Suprapubic skin (tissue), 4 donors: ENCODE measurements at regions not wholly inside any gene's neighbourhood (a gene's known extent, or its start where the extent isn't known, plus 50 kb on each side); places are given as distances from the start of the nearest gene placed in this dataset.

Experiments
- DNase-seq, 2 donors: peaks; one replicate each; pipeline ENCODE4 v3.0.0-alpha.2; 2019; ENCODE audit warnings: low spot score in 2 of 2
- H3K27ac ChIP-seq: fragments of 200-600 bp; sonication (generic); one replicate; pipeline ENCODE4 v1.5.1; 2019
- H3K27me3 ChIP-seq: fragments of 200-600 bp; sonication (generic); one replicate; pipeline ENCODE4 v1.5.1; 2019
- H3K36me3 ChIP-seq: fragments of 200-600 bp; sonication (generic); one replicate; pipeline ENCODE4 v1.5.1; 2019
- H3K4me1 ChIP-seq: fragments of 200-600 bp; sonication (generic); one replicate; pipeline ENCODE4 v1.5.1; 2019
- H3K4me3 ChIP-seq: fragments of 200-600 bp; sonication (generic); one replicate; pipeline ENCODE4 v1.5.1; 2019; ENCODE audit warnings: mild to moderate bottlenecking
- H3K9me3 ChIP-seq: fragments of 200-600 bp; sonication (generic); one replicate; pipeline ENCODE4 v1.5.1; 2019
- CTCF ChIP-seq, 2 donors: fragments of 200-600 bp in 1 of 2; fragments of 450-650 bp in 1 of 2; sonication (generic) in 1 of 2; IDR thresholded peaks; one replicate each; pipeline ENCODE4 v1.5.1; 2016 to 2019; ENCODE audit warnings: antibody characterized with exemption in 2 of 2, mild to moderate bottlenecking in 1 of 2, moderate library complexity in 1 of 2
- EP300 ChIP-seq: sonication (generic); formaldehyde crosslinking; IDR thresholded peaks from one replicate; pipeline ENCODE4 v1.6.1; 2017; ENCODE audit warnings: antibody characterized with exemption
- POLR2A ChIP-seq, 2 donors: fragments of 450-650 bp; IDR thresholded peaks; one replicate each; pipeline ENCODE4 v1.6.1; 2017; ENCODE audit warnings: antibody characterized with exemption in 2 of 2, mild to moderate bottlenecking in 2 of 2, moderate library complexity in 2 of 2
- POLR2AphosphoS5 ChIP-seq, 3 donors: sonication (generic); formaldehyde crosslinking; IDR thresholded peaks; one replicate each; pipeline ENCODE4 v1.6.1; 2017; ENCODE audit warnings: antibody characterized with exemption in 3 of 3
- WGBS: methylation state at CpG from one replicate; pipeline ENCODE4 v1.1.5; 2018; 5-methylcytosine and 5-hydroxymethylcytosine counted together

- no peak for DNase-seq
- H3K9me3 ChIP-seq, result no peaks in the 10 kb centered on the region
- no peaks in the 10 kb centered on the region for H3K36me3 ChIP-seq
- no peaks in the 10 kb centered on the region for H3K27me3 ChIP-seq
- H3K4me1 ChIP-seq, result no peaks in the 10 kb centered on the region
- TF ChIP-seq CTCF (IDR thresholded peaks at IDR 0.05), result no peak
- TF ChIP-seq EP300, result no peak
- no peak for TF ChIP-seq POLR2AphosphoS5 (IDR thresholded peaks at IDR 0.05)
- TF ChIP-seq POLR2A (IDR thresholded peaks at IDR 0.05), result no peak
- no peak overlapping the region for H3K27ac ChIP-seq
- WGBS, result 91% methylated on average over 6 of the region's 6 CpGs
- no peak overlapping the region for H3K4me3 ChIP-seq
Observed at GRCh38 chr7:138233189-138233588, 156.9 kb downstream of the AKR1D1 start.

GRCh38 chr7:138235207-138235606, 158.9 kb downstream of the AKR1D1 start:
- no peak for DNase-seq
- no peak for TF ChIP-seq EP300
- no peak for TF ChIP-seq POLR2AphosphoS5 (IDR thresholded peaks at IDR 0.05)
- no peak for TF ChIP-seq CTCF (IDR thresholded peaks at IDR 0.05)
- TF ChIP-seq POLR2A (IDR thresholded peaks at IDR 0.05), result no peak
- Histone ChIP-seq H3K4me3 (no peak overlapping the region), H3K27ac (no peak overlapping the region), H3K4me1 (no peaks in the 10 kb centered on the region), H3K9me3 (no peaks in the 10 kb centered on the region), H3K27me3 (no peaks in the 10 kb centered on the region), H3K36me3 (no peaks in the 10 kb centered on the region)
- 54% methylated on average over 3 of the region's 3 CpGs for WGBS

GRCh38 chr7:138237995-138238394, 161.7 kb downstream of the AKR1D1 start:
- Histone ChIP-seq H3K27me3 (no peaks in the 10 kb centered on the region), H3K27ac (no peak overlapping the region), H3K36me3 (no peaks in the 10 kb centered on the region), H3K4me3 (no peak overlapping the region), H3K9me3 (no peaks in the 10 kb centered on the region), H3K4me1 (no peaks in the 10 kb centered on the region)
- 93% methylated on average over 5 of the region's 5 CpGs for WGBS
- DNase-seq, result no peak
- TF ChIP-seq EP300, result no peak
- no peak for TF ChIP-seq POLR2AphosphoS5 (IDR thresholded peaks at IDR 0.05)
- TF ChIP-seq POLR2A (IDR thresholded peaks at IDR 0.05), result no peak
- no peak for TF ChIP-seq CTCF (IDR thresholded peaks at IDR 0.05)

- Histone ChIP-seq H3K27ac (no peak overlapping the region), H3K4me3 (no peak overlapping the region), H3K36me3 (no peaks in the 10 kb centered on the region)
Observed at GRCh38 chr7:138238734-138239659, 162.7 kb downstream of the AKR1D1 start.

More at GRCh38 chr7:138238734-138239659, 162.7 kb downstream of the AKR1D1 start:
- Histone ChIP-seq H3K9me3 (no peaks in the 10 kb centered on the region), H3K27me3 (no peaks in the 10 kb centered on the region), H3K4me1 (no peaks in the 10 kb centered on the region)
- 55% methylated on average over 3 of the region's 3 CpGs for WGBS
- no peak for TF ChIP-seq EP300
- no peak for TF ChIP-seq POLR2A (IDR thresholded peaks at IDR 0.05)
- TF ChIP-seq POLR2AphosphoS5 (IDR thresholded peaks at IDR 0.05), result no peak
- no peak for TF ChIP-seq CTCF (IDR thresholded peaks at IDR 0.05)
- DNase-seq, result no peak
